ENCODE measurements at regions not wholly inside any gene's neighbourhood (a gene's known extent, or its start where the extent isn't known, plus 50 kb on each side); places are given as distances from the start of the nearest gene placed in this dataset.

DNA sequence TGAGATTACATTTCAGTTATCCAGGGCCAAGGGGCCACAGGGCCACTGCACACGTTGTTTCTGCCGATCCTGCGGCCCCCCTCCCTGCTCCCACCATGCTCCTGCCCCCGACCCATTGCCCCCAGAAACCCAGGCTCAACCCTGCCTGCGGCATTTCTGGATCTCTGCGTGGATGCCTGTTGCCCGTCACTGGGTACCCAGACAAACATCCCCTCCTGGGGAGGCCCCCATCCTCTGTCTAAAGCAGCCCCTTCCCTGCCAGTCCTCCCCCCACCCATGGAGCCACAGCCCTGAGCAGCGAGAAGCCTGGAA lies 326.4 kb upstream of the SFSWAP start (continued):
- TF ChIP-seq, protein P1, sequence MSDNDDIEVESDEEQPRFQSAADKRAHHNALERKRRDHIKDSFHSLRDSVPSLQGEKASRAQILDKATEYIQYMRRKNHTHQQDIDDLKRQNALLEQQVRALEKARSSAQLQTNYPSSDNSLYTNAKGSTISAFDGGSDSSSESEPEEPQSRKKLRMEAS (IDR thresholded peaks at IDR 0.05), result no peak
- TF ChIP-seq CHD1 (IDR thresholded peaks at IDR 0.05; ENCODE audit: low read depth, low read length) (no peak), SIN3A (conservative IDR thresholded peaks at IDR 0.05 in 1 of 2, IDR thresholded peaks at IDR 0.05 in 1 of 2; ENCODE audit: low read depth in 1 of 2, low read length in 2 of 2) (no peak), FOSL1 (IDR thresholded peaks at IDR 0.05; ENCODE audit: insufficient read depth, low read depth, low read length) (no peak), TCF12 (IDR thresholded peaks at IDR 0.05; ENCODE audit: low read depth, low read length) (no peak), YY1 (IDR thresholded peaks at IDR 0.05; ENCODE audit: low read depth, low read length) (no peak)
- TF ChIP-seq, protein P2, sequence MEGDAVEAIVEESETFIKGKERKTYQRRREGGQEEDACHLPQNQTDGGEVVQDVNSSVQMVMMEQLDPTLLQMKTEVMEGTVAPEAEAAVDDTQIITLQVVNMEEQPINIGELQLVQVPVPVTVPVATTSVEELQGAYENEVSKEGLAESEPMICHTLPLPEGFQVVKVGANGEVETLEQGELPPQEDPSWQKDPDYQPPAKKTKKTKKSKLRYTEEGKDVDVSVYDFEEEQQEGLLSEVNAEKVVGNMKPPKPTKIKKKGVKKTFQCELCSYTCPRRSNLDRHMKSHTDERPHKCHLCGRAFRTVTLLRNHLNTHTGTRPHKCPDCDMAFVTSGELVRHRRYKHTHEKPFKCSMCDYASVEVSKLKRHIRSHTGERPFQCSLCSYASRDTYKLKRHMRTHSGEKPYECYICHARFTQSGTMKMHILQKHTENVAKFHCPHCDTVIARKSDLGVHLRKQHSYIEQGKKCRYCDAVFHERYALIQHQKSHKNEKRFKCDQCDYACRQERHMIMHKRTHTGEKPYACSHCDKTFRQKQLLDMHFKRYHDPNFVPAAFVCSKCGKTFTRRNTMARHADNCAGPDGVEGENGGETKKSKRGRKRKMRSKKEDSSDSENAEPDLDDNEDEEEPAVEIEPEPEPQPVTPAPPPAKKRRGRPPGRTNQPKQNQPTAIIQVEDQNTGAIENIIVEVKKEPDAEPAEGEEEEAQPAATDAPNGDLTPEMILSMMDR (IDR thresholded peaks at IDR 0.05; ENCODE audit: control extremely low read depth in 1 of 3, insufficient read depth in 1 of 3, low read depth in 1 of 3, low read length in 3 of 3), result no peak

Measured in H1 (cell line).